Stimulated activated CD8-positive, alpha-beta memory T cell treated with anti-CD3 and anti-CD28 coated beads, Interleukin-15, amount 100 ng/mL, for 1 hour (primary cell): ENCODE measurements at regions not wholly inside any gene's neighbourhood (a gene's known extent, or its start where the extent isn't known, plus 50 kb on each side); places are given as distances from the start of the nearest gene placed in this dataset.

Source experiments
- DNase-seq: peaks from one replicate; pipeline ENCODE4 v3.0.0-alpha.2; 2020; ENCODE audit warnings: low read depth

GRCh38 chr20:51096582-51097267, 73.8 kb upstream of the KCNG1 start:
- no peak for DNase-seq

GRCh38 chr20:51095633-51096521, 73.0 kb upstream of the KCNG1 start:
- no peak for DNase-seq

- no peak for DNase-seq
Measured at GRCh38 chr20:51094221-51094620, 71.3 kb upstream of the KCNG1 start.

- no peak for DNase-seq
Measured at GRCh38 chr20:51093240-51093763, 70.4 kb upstream of the KCNG1 start.

GRCh38 chr20:51092338-51092737, 69.4 kb upstream of the KCNG1 start:
- no peak for DNase-seq

- no peak for DNase-seq
Measured at GRCh38 chr20:51091406-51092195, 68.7 kb upstream of the KCNG1 start.

GRCh38 chr20:51089840-51090239, 66.9 kb upstream of the KCNG1 start:
- no peak for DNase-seq

GRCh38 chr20:51089272-51089781, 66.4 kb upstream of the KCNG1 start:
- DNase-seq, result no peak

- DNase-seq, result no peak
Measured at GRCh38 chr20:51087266-51087665, 64.4 kb upstream of the KCNG1 start.

- no peak for DNase-seq
Measured at GRCh38 chr20:51085769-51086168, 62.9 kb upstream of the KCNG1 start.

GRCh38 chr20:51084593-51085377, 61.9 kb upstream of the KCNG1 start:
- DNase-seq, result no peak

GRCh38 chr20:51083447-51083846, 60.5 kb upstream of the KCNG1 start:
- no peak for DNase-seq

GRCh38 chr20:51082988-51083387, 60.1 kb upstream of the KCNG1 start:
- DNase-seq, result no peak

- DNase-seq, result no peak
Measured at GRCh38 chr20:51080516-51080915, 57.6 kb upstream of the KCNG1 start.

- DNase-seq, result no peak
Measured at GRCh38 chr20:51079488-51079887, 56.6 kb upstream of the KCNG1 start.

- no peak for DNase-seq
Measured at GRCh38 chr20:51077686-51078060, 54.8 kb upstream of the KCNG1 start.

GRCh38 chr20:51076786-51077685, 54.1 kb upstream of the KCNG1 start:
- no peak for DNase-seq

- no peak for DNase-seq
Measured at GRCh38 chr20:51074062-51074461, 51.2 kb upstream of the KCNG1 start.
